D341Med (cell line): ENCODE measurements at regions not wholly inside any gene's neighbourhood (a gene's known extent, or its start where the extent isn't known, plus 50 kb on each side); places are given as distances from the start of the nearest gene placed in this dataset.
"Not testable (repeated sequence)": the region's sequence is repeated elsewhere in the genome, so short reads cannot be mapped to it uniquely, and the experiment has no call there.

Source experiments
- DNase-seq: peaks from one replicate; pipeline ENCODE4 v3.0.0; 2012; ENCODE audit warnings: low spot score

- no peak for DNase-seq
Measured at GRCh38 chr4:19520939-19521520, 730.7 kb upstream of the SLIT2 start.

GRCh38 chr4:19514276-19515070 lies 737.2 kb upstream of the SLIT2 start:
- DNase-seq, result no peak

- DNase-seq, result no peak
Measured at GRCh38 chr4:19512086-19512485, 739.6 kb upstream of the SLIT2 start.

DNA sequence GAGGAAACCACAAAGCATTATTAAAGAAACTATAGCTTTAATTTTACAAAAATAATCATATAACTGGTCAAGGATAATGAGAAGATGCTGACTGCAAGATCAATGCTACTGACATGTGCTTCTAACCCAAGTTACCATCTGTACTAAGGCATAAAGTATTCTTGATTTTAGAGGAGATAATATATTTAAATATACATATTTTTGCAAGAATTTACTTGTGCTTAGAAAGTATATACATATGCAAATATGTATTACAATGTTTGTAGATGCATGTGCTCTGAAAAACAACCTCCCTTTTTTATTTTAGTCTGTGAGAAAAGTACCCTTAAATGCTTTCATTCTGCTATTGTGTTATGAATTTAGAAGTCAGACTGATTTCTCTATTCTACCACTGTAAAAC lies 740.7 kb upstream of the SLIT2 start:
- DNase-seq, result no peak

DNA sequence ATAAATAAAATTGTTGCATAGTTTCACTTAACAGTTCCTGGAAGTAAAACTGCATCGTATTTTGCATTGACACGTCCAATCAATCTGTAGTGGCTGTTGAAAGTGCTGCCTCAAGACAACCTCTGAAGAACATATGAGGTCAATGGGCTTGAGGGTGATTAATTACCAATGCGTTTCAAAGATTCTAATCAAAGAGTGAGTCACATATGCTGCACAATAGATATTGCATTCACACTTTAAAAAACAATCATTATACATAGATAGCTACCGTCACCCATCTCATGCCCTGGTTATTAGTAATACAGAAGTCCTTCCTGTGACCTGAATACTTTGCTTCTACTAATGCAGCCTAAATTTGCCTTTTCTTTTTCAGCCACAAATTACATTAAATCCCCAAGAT lies 743.3 kb upstream of the SLIT2 start:
- DNase-seq, result no peak

DNA sequence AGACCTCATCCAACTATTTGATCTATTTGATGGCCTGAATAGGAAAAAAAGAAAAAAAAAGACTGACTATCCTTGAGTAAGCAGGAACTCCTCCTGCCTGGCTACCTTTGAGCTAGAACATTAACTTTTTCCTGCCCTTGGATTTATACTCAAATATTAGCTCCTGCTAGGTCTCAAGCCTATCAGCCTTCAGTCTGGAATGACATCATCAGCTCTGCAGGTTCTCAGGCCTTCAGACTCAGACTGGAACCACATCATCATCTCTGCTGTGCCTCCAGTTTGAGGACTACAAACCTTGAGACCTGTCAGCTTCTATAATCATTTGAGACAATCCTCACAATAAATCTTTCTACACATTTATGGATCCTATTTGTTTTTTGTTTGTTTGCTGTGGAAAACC lies 754.0 kb upstream of the SLIT2 start:
- no peak for DNase-seq

DNA sequence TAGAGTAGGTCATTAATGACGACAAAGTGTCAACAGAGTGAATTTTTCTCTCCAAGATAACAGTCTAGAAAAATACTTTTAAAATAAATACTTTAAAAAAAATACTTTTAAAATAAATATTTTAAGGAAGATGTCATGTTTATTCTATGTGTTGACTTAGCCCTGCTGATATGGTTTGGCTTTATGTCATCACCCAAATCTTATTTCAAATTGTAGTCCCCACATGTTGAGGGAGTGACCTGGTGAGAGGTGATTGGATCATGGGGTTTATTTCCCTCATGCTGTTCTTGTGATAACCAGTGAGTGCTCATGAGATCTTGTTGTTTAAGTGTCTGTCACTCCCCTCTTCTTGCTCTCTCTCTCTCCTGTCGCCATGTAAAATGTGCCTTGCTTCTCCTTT lies 754.9 kb upstream of the SLIT2 start:
- DNase-seq, result no peak

GRCh38 chr4:19494961-19495360 lies 756.7 kb upstream of the SLIT2 start:
- DNase-seq, result no peak

GRCh38 chr4:19492606-19493005 lies 759.1 kb upstream of the SLIT2 start:
- DNase-seq, result no peak

DNA sequence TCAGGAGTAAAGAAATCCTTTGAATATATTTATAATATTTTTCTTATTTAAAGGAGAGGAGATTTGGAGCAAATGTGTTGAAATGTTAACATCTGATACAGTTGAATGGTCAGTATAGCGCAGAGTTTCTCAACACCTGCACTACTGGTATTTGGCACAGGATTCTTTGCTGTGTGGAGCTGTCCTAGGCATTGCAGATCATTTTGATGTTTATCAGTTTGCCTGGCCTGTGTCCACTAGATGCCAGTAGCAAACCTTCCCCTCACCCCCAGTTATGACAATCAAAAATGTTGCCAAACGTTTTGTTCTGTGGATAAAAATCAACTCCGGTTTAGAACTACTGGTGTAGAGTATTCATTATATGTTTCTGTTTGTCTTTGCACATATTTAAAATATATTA lies 765.3 kb upstream of the SLIT2 start:
- DNase-seq, result peak; percentile 23

DNA sequence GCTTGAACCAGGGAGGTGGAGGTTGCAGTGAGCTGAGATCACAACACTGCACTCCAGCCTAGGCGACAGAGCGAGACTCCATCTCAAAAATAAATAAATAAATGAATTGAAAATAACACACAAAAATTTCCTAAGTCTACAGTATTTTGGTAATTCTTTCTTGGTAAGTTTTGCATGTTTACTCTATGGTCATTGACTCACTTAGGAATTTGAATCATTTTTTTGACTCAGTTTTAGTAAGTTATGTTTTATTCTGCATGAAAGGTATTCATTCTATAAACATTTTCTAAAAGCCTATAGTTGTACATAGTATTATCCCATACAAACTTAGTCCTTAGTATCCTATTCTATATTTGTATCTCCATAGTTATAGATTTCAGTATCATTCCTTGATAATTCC lies 772.9 kb upstream of the SLIT2 start:
- DNase-seq, result no peak

GRCh38 chr4:19473569-19473968 lies 778.1 kb upstream of the SLIT2 start:
- DNase-seq, result no peak

- no peak for DNase-seq
Measured at GRCh38 chr4:19472666-19473065, 779.0 kb upstream of the SLIT2 start.

- not testable (repeated sequence) for DNase-seq
Measured at GRCh38 chr4:19470001-19470400, 781.7 kb upstream of the SLIT2 start.

- no peak for DNase-seq
Measured at GRCh38 chr4:19462117-19462516, 789.6 kb upstream of the SLIT2 start.

DNA sequence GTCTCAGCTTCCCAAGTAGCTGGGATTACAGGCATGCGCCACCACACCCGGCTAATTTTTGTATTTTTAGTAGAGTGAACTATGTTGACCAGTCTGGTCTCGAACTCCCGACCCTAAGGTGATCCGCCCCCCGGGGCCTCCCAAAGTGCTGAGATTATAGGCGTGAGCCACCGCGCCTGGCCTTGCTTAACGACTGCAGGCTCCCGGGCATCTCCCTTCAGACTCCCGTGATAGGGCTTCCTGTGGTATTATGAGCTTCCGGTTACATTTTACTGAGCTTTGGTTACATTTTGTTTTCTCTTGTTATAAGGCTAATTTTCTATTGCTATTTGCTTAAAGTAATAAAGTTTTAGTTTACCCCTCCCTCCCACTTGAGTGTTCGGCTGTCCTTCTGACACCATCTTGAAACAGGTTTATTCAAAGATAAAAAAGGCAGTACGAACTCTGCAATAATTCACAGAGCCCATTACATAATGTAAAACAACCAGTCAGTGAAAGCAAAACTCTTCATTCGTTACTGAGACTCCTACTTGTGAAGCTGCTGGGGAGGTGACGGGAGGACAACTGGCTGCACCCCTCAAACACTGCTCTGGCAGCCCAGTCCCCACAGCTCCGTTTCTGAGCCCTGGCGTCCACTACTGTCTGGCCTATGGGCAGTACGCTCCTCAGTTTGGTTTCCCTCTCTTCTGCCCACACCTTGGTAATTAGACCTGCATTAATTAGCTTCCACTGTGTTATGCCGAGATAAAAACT lies 795.7 kb upstream of the SLIT2 start:
- no peak for DNase-seq

GRCh38 chr4:19455196-19455595 lies 796.5 kb upstream of the SLIT2 start:
- DNase-seq, result no peak

- no peak for DNase-seq
Measured at GRCh38 chr4:19438233-19438632, 813.5 kb upstream of the SLIT2 start.

DNA sequence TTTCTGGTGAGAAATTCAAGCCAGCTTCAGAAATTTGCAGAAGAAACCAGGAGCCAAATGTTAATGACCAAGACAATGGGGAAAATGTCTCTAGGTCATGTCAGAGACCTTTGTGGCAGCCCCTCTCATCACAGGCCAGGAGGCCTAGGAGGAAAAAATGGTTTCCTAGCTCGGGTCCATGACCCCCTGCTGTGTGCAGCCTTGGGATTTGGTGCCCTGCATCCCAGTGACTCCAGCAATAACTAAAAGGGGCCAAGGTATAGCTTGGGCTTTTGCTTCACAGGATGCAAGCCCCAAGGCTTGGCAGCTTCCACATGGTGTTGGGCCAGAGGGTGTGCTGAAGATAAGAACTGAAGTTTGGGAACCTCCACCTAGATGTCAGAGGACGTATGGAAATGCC lies 814.7 kb upstream of the SLIT2 start:
- DNase-seq, result no peak

- DNase-seq, result no peak
Measured at GRCh38 chr4:19429684-19430083, 822.0 kb upstream of the SLIT2 start.

- DNase-seq, result no peak
Measured at GRCh38 chr4:19425146-19425545, 826.6 kb upstream of the SLIT2 start.

DNA sequence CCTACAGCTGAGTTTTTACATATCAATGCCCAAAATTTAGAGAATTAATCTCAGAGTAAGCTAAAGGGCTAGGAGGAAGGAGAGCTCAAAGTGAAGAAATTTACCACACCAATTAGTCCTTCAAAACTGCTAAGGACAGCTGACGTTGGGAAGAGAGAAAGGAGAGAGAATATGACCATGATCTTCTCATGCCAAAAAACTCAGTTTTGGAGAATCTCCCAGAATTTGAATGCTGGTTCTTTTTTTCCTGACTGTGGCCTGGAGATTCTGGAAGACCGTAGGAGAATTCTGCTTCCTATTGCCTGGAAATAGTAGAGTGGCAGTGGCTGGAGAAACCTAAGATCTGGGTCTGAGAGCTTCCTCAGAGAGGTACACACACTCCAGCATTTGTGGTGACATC lies 834.4 kb upstream of the SLIT2 start:
- DNase-seq, result no peak

DNA sequence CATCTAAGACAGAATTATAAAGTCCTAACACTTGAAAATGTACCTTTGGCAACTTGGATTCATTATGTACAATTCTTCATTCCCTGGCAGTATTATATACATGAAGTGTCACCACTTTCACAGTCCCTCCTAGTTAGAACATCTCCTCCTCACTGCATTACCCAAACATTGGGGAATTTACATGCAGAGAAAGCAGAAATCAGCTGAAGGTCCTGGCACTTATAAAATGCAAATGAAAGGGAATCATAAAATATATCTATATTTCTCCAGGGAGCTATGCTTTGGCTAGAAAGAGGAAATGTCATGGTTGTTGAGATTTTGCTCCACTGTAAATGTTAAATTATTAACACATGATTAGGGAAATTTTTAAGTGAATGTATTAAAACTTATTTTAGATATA lies 835.6 kb upstream of the SLIT2 start:
- no peak for DNase-seq
